ENCODE measurements at regions not wholly inside any gene's neighbourhood (a gene's known extent, or its start where the extent isn't known, plus 50 kb on each side); places are given as distances from the start of the nearest gene placed in this dataset.

DNA sequence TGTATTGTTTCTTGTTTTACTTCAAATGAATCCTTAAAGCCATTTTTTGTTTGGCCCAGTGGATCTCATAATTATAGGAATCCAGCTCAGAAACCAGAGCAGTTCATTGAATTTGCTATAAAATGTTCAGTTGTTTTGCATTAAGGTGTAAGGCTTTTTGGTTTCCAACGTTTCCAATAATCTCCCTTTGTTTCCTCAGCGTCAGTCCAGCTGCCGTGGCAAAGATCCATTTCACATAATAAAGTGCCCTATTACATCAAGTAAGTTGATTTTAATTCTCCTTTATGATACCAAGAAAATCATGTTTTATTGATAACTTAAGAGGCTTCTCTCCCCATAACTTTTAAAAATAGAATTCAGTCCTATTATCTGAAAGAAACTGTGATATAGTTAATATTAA, 472.6 kb downstream of the UTRN start:
- no peaks in the 10 kb centered on the region for H3K9me3 ChIP-seq
- peaks cover 6% of the 10 kb centered on the region for H3K36me3 ChIP-seq
- no peak overlapping the region for H3K27ac ChIP-seq
- TF ChIP-seq EP300 (IDR thresholded peaks at IDR 0.05) (no peak), POLR2AphosphoS5 (IDR thresholded peaks at IDR 0.05) (no peak)
- no peaks in the 10 kb centered on the region for H3K4me1 ChIP-seq
- DNase-seq (ENCODE audit: low spot score in 2 of 2), result no peak
- no peak overlapping the region for H3K4me3 ChIP-seq
- no peaks in the 10 kb centered on the region for H3K27me3 ChIP-seq
- 65% methylated on average over 3 of the region's 3 CpGs for WGBS

DNA sequence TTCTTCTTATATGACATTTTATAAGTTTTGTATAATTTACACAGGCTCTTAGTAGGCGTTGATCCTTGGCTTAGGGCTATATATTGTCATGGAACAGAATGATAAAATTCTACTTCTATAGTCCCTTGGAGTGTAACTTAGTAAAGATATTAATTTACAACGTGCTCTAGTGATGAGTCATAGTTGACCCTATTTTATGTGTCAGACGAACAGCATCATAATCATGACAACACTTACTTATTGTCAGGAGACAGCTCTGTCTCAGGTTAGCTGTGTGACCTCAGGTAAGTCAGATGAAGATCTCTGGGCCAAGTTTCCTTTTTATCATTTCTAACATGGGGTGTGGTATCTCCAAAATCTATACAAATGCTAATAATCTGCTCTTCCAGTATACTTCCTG, 473.5 kb downstream of the UTRN start:
- no peak overlapping the region for H3K27ac ChIP-seq
- H3K4me3 ChIP-seq, result no peak overlapping the region
- H3K36me3 ChIP-seq, result peaks cover 6% of the 10 kb centered on the region
- TF ChIP-seq POLR2AphosphoS5 (IDR thresholded peaks at IDR 0.05) (no peak), CTCF (IDR thresholded peaks at IDR 0.05) (no peak), POLR2A (IDR thresholded peaks at IDR 0.05) (no peak), EP300 (IDR thresholded peaks at IDR 0.05) (no peak)
- H3K9me3 ChIP-seq, result no peaks in the 10 kb centered on the region
- 66% methylated on average over 3 of the region's 3 CpGs for WGBS
- no peaks in the 10 kb centered on the region for H3K4me1 ChIP-seq
- no peaks in the 10 kb centered on the region for H3K27me3 ChIP-seq
- no peak for DNase-seq (ENCODE audit: low spot score in 2 of 2)

DNA sequence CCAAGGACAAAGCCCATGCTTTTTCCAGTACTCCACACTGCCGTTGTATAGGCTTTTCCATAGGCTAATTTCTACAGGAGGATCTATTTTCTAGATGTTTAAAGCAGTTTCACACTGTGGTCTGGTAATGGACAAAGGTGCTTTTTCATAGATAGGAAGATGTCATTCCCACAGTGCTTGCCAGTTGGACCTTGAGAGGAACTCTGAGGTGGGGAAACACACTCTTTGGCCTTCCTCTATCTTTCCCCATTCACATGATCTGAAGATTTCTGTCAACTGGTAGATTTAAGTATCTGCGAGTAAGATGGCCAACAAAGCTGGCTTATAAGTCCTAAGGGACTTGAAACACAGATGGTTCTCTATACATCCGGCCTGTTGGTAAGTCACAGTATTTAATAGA, 477.3 kb downstream of the UTRN start:
- DNase-seq (ENCODE audit: low spot score in 2 of 2), result no peak
- TF ChIP-seq POLR2AphosphoS5 (IDR thresholded peaks at IDR 0.05) (no peak), POLR2A (IDR thresholded peaks at IDR 0.05) (no peak), EP300 (IDR thresholded peaks at IDR 0.05) (no peak), CTCF (IDR thresholded peaks at IDR 0.05) (no peak)
- H3K9me3 ChIP-seq, result no peaks in the 10 kb centered on the region
- 84% methylated on average over 3 of the region's 3 CpGs for WGBS
- no peaks in the 10 kb centered on the region for H3K27me3 ChIP-seq
- H3K4me1 ChIP-seq, result no peaks in the 10 kb centered on the region
- H3K4me3 ChIP-seq, result no peak overlapping the region
- peaks cover 7% of the 10 kb centered on the region for H3K36me3 ChIP-seq
- H3K27ac ChIP-seq, result no peak overlapping the region

DNA sequence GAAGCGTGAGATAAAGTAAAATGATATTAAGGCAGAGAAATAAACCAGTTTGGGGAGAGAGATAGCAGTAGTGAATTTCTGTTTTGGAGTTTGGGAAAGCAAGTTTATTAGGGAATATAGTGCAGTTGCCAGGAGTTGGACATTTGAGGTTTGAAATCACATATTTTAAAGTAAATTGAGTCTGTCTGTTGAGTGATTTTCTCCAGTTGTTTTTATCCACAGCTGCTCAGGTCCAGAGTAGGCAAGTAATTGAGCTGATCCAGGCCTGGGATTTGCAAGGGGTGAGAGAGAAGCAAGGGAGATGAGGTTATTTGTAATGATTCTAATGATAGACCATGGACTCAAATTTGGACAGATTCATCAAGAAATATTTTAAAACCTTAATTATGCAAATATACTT, 481.9 kb downstream of the UTRN start:
- Histone ChIP-seq H3K27ac (no peak overlapping the region), H3K4me1 (peaks cover 3% of the 10 kb centered on the region), H3K27me3 (no peaks in the 10 kb centered on the region), H3K9me3 (no peaks in the 10 kb centered on the region), H3K4me3 (no peak overlapping the region), H3K36me3 (peaks cover 7% of the 10 kb centered on the region)
- 93% methylated on average over 1 of the region's 1 CpG for WGBS
- TF ChIP-seq POLR2AphosphoS5 (IDR thresholded peaks at IDR 0.05), result no peak
- TF ChIP-seq CTCF (IDR thresholded peaks at IDR 0.05), result no peak
- no peak for TF ChIP-seq EP300 (IDR thresholded peaks at IDR 0.05)
- no peak for DNase-seq (ENCODE audit: low spot score in 2 of 2)

- Histone ChIP-seq H3K27me3 (no peaks in the 10 kb centered on the region), H3K4me1 (peaks cover 3% of the 10 kb centered on the region), H3K9me3 (no peaks in the 10 kb centered on the region), H3K4me3 (no peak overlapping the region), H3K27ac (no peak overlapping the region), H3K36me3 (peaks cover 18% of the 10 kb centered on the region)
- DNase-seq (ENCODE audit: low spot score in 2 of 2), result no peak
- TF ChIP-seq POLR2A (IDR thresholded peaks at IDR 0.05), result no peak
- no peak for TF ChIP-seq EP300 (IDR thresholded peaks at IDR 0.05)
- TF ChIP-seq POLR2AphosphoS5 (IDR thresholded peaks at IDR 0.05), result no peak
These were observed 483.5 kb downstream of the UTRN start for GRCh38 chr6:144768551-144769075.

DNA sequence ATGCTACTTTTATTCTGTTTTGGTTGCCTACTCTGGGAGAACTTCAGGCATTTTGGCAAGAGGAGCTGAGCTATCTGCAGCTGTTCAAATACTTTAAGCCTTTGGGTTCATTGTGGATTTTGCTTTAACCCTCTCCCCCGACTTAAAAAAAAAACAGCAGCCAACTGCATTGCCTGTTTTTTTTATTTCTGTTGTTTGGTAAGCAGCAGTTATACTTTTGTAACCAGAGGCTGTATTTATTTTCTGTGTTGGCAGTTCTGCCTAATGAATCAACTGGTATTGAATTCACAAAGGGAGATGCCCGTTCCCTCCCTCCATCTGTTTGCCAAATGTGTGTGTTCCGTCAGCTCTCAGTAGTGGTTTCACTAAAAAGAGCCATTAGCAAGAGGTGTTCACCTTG, 484.0 kb downstream of the UTRN start:
- TF ChIP-seq CTCF (IDR thresholded peaks at IDR 0.05) (no peak), POLR2A (IDR thresholded peaks at IDR 0.05) (no peak), POLR2AphosphoS5 (IDR thresholded peaks at IDR 0.05) (no peak), EP300 (IDR thresholded peaks at IDR 0.05) (no peak)
- no peak overlapping the region for H3K27ac ChIP-seq
- H3K4me3 ChIP-seq, result no peak overlapping the region
- no peaks in the 10 kb centered on the region for H3K27me3 ChIP-seq
- H3K36me3 ChIP-seq, result peaks cover 20% of the 10 kb centered on the region
- H3K4me1 ChIP-seq, result peaks cover 3% of the 10 kb centered on the region
- WGBS, result 42% methylated on average over 3 of the region's 3 CpGs
- no peak for DNase-seq (ENCODE audit: low spot score in 2 of 2)
- no peaks in the 10 kb centered on the region for H3K9me3 ChIP-seq

Data from suprapubic skin (tissue), 4 donors.